Kidney glomerular epithelial cell (primary cell): ENCODE measurements at regions not wholly inside any gene's neighbourhood (a gene's known extent, or its start where the extent isn't known, plus 50 kb on each side); places are given as distances from the start of the nearest gene placed in this dataset.

Experiments
- DNase-seq: peaks from one replicate; lab custom pipeline; 2025; lab: John Stamatoyannopoulos, UW

DNA sequence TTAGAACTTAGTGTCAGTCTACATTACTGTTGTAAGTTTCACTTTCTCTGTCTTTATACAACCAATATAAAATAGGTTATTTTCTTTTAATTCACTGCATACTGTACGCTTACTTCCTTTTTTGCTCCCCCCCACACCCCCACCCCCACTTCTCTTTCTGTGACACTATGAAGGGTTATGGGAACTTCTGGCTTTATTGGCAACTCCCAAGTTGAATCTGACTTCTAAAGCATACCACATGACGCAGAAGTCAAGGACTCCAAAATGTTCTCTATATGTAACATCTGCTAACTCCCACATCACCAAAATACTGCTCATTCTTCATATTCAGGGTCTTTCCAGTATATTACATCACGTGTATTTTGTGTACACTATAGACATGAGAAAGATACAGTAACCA is 81.2 kb upstream of the ATXN7L3B start:
- DNase-seq: no peak

- no peak for DNase-seq
These were observed 69.2 kb upstream of the ATXN7L3B start for GRCh38 chr12:74468401-74468800.

DNA sequence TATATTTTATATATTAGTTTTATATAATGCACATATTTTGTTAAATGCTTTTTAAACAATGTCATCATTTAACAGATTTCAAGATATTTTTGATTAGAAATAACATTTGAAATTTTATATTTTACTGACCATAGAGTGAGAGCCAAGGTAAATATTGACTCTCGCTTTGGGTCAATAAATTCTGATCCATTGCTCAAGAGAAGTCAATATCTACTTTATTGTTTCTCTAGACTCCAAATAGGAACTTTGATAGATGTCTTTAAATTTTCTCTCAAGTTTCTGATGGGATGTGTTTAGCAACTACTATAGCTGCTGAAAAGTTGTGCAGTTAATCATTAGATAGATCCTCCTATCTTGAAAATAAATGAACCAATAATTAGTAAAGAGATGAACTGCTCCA is 61.4 kb upstream of the ATXN7L3B start:
- no peak for DNase-seq

GRCh38 chr12:74481078-74481477 is 56.6 kb upstream of the ATXN7L3B start:
- no peak for DNase-seq

GRCh38 chr12:74482115-74482514 is 55.5 kb upstream of the ATXN7L3B start:
- DNase-seq: no peak

GRCh38 chr12:74483057-74483456 is 54.6 kb upstream of the ATXN7L3B start:
- no peak for DNase-seq
